CD4-positive, alpha-beta T cell treated with Interleukin-17A for 4 hours (primary cell): ENCODE measurements at regions not wholly inside any gene's neighbourhood (a gene's known extent, or its start where the extent isn't known, plus 50 kb on each side); places are given as distances from the start of the nearest gene placed in this dataset.
"Not testable (repeated sequence)": the region's sequence is repeated elsewhere in the genome, so short reads cannot be mapped to it uniquely, and the experiment has no call there.

ENCODE experiments used
- DNase-seq: peaks from one replicate; pipeline ENCODE4 v3.0.0-alpha.2; 2020; ENCODE audit warnings: mixed read lengths

- no peak for DNase-seq
Observed at GRCh38 chr6:14781772-14782525, 463.9 kb upstream of the JARID2 start.

GRCh38 chr6:14782921-14783464, 462.9 kb upstream of the JARID2 start:
- not testable (repeated sequence) for DNase-seq

- DNase-seq: no peak
Observed at GRCh38 chr6:14783594-14783993, 462.3 kb upstream of the JARID2 start.

- DNase-seq: peak; percentile 55
Observed at GRCh38 chr6:14784596-14785492, 461.0 kb upstream of the JARID2 start.

GRCh38 chr6:14785493-14785790, 460.4 kb upstream of the JARID2 start:
- DNase-seq: no peak

GRCh38 chr6:14786008-14786407, 459.9 kb upstream of the JARID2 start:
- no peak for DNase-seq

GRCh38 chr6:14786455-14786854, 459.4 kb upstream of the JARID2 start:
- DNase-seq: no peak

GRCh38 chr6:14787250-14787649, 458.6 kb upstream of the JARID2 start:
- no peak for DNase-seq

- no peak for DNase-seq
Observed at GRCh38 chr6:14787677-14788076, 458.2 kb upstream of the JARID2 start.

GRCh38 chr6:14789996-14790395, 455.9 kb upstream of the JARID2 start:
- DNase-seq: no peak

GRCh38 chr6:14790976-14791375, 454.9 kb upstream of the JARID2 start:
- DNase-seq: no peak

- DNase-seq: no peak
Observed at GRCh38 chr6:14791526-14791925, 454.3 kb upstream of the JARID2 start.

GRCh38 chr6:14792118-14792955, 453.5 kb upstream of the JARID2 start:
- no peak for DNase-seq

GRCh38 chr6:14795451-14795850, 450.4 kb upstream of the JARID2 start:
- DNase-seq: no peak

GRCh38 chr6:14796974-14797762, 448.7 kb upstream of the JARID2 start:
- DNase-seq: no peak

GRCh38 chr6:14797875-14798593, 447.8 kb upstream of the JARID2 start:
- no peak for DNase-seq

- no peak for DNase-seq
Observed at GRCh38 chr6:14798594-14798982, 447.3 kb upstream of the JARID2 start.

GRCh38 chr6:14798996-14799588, 446.8 kb upstream of the JARID2 start:
- no peak for DNase-seq

- peak; percentile 24 for DNase-seq
Observed at GRCh38 chr6:14799928-14800327, 445.9 kb upstream of the JARID2 start.

GRCh38 chr6:14802514-14803160, 443.2 kb upstream of the JARID2 start:
- no peak for DNase-seq
